Progenitor cell of endocrine pancreas (in vitro differentiated cells): ENCODE measurements at regions not wholly inside any gene's neighbourhood (a gene's known extent, or its start where the extent isn't known, plus 50 kb on each side); places are given as distances from the start of the nearest gene placed in this dataset.

Source experiments
- DNase-seq: peaks from one replicate; pipeline ENCODE4 v3.0.0; 2021; ENCODE audit warnings: low spot score; ENCODE audit not compliant: unreplicated experiment
- H3K27ac Mint-ChIP-seq: 2 replicates; pipeline ENCODE4 v1.8.0; 2021; ENCODE audit warnings: mild to moderate bottlenecking, moderate library complexity, mixed read lengths
- H3K27me3 Mint-ChIP-seq: 2 replicates; pipeline ENCODE4 v1.8.0; 2021; ENCODE audit warnings: mixed read lengths
- H3K36me3 Mint-ChIP-seq: 2 replicates; pipeline ENCODE4 v1.8.0; 2022; ENCODE audit warnings: mixed read lengths; ENCODE audit not compliant: insufficient read depth
- H3K4me1 Mint-ChIP-seq: 2 replicates; pipeline ENCODE4 v1.8.0; 2021; ENCODE audit warnings: low read depth, mixed read lengths
- H3K4me3 Mint-ChIP-seq: 2 replicates; pipeline ENCODE4 v1.8.0; 2021; ENCODE audit warnings: low read depth, mild to moderate bottlenecking, moderate library complexity, mixed read lengths
- H3K9me3 Mint-ChIP-seq: 2 replicates; pipeline ENCODE4 v1.8.0; 2021; ENCODE audit warnings: low read depth, mixed read lengths
- CTCF ChIP-seq: fragments of 200-600 bp; sonication (generic); IDR thresholded peaks from one replicate; pipeline ENCODE4 v1.5.0; 2021; ENCODE audit warnings: antibody characterized with exemption, mild to moderate bottlenecking; ENCODE audit not compliant: unreplicated experiment

GRCh38 chr21:27633631-27634030, 666.7 kb upstream of the ADAMTS5 start:
- Mint-ChIP-seq H3K36me3 (no peaks in the 10 kb centered on the region), H3K27ac (no peak overlapping the region), H3K4me3 (no peak overlapping the region), H3K9me3 (peaks cover under 1% of the 10 kb centered on the region), H3K27me3 (no peaks in the 10 kb centered on the region), H3K4me1 (no peaks in the 10 kb centered on the region)
- DNase-seq: no peak
- TF ChIP-seq CTCF: no peak

GRCh38 chr21:27631471-27631870, 664.6 kb upstream of the ADAMTS5 start:
- no peaks in the 10 kb centered on the region for H3K4me1 Mint-ChIP-seq
- H3K9me3 Mint-ChIP-seq: peaks cover 11% of the 10 kb centered on the region
- H3K4me3 Mint-ChIP-seq: no peak overlapping the region
- no peaks in the 10 kb centered on the region for H3K36me3 Mint-ChIP-seq
- TF ChIP-seq CTCF: no peak
- no peak for DNase-seq
- H3K27ac Mint-ChIP-seq: no peak overlapping the region
- no peaks in the 10 kb centered on the region for H3K27me3 Mint-ChIP-seq

GRCh38 chr21:27622631-27623030, 655.7 kb upstream of the ADAMTS5 start:
- Mint-ChIP-seq H3K27ac (no peak overlapping the region), H3K4me1 (no peaks in the 10 kb centered on the region), H3K36me3 (no peaks in the 10 kb centered on the region), H3K27me3 (no peaks in the 10 kb centered on the region), H3K4me3 (no peak overlapping the region), H3K9me3 (peaks cover 6% of the 10 kb centered on the region)
- no peak for TF ChIP-seq CTCF
- DNase-seq: no peak

GRCh38 chr21:27614231-27614630, 647.3 kb upstream of the ADAMTS5 start:
- H3K27me3 Mint-ChIP-seq: no peaks in the 10 kb centered on the region
- H3K27ac Mint-ChIP-seq: no peak overlapping the region
- H3K9me3 Mint-ChIP-seq: peaks cover 5% of the 10 kb centered on the region
- H3K4me1 Mint-ChIP-seq: no peaks in the 10 kb centered on the region
- TF ChIP-seq CTCF: no peak
- DNase-seq: no peak
- H3K4me3 Mint-ChIP-seq: no peak overlapping the region
- no peaks in the 10 kb centered on the region for H3K36me3 Mint-ChIP-seq

- H3K27ac Mint-ChIP-seq: no peak overlapping the region
- no peak overlapping the region for H3K4me3 Mint-ChIP-seq
- no peaks in the 10 kb centered on the region for H3K9me3 Mint-ChIP-seq
- no peak for TF ChIP-seq CTCF
- no peak for DNase-seq
- no peaks in the 10 kb centered on the region for H3K27me3 Mint-ChIP-seq
- no peaks in the 10 kb centered on the region for H3K4me1 Mint-ChIP-seq
- no peaks in the 10 kb centered on the region for H3K36me3 Mint-ChIP-seq
Observed at GRCh38 chr21:27606422-27606821, 639.5 kb upstream of the ADAMTS5 start.
